GM12878 (cell line): ENCODE measurements at regions not wholly inside any gene's neighbourhood (a gene's known extent, or its start where the extent isn't known, plus 50 kb on each side); places are given as distances from the start of the nearest gene placed in this dataset.

Source experiments
- ATAC-seq: fragments of 200-7000 bp; cut with Tn5 transposase; 3 replicates; pipeline ENCODE4 v1.9.1; 2020; ENCODE audit warnings: mild to moderate bottlenecking, moderate library complexity
- BruUV-seq: library from RNA; stranded (reverse); fragments of 400-500 nt; replicated peaks from 2 replicates; lab custom pipeline; 2021; lab: Mats Ljungman, UMichigan
- CTCF ChIA-PET: fragments of 300-600 bp; sonication (Branson Sonifier 250); formaldehyde crosslinking; extraction: SDS; loops from one replicate; lab custom pipeline; 2021; ENCODE audit warnings: inconsistent platforms; lab: Yijun Ruan, JAX
- POLR2A ChIA-PET: fragments of 350-600 bp; formaldehyde crosslinking; extraction: SDS; loops from one replicate; lab custom pipeline; 2021; ENCODE audit warnings: inconsistent platforms; lab: Charles Lee
- RAD21 ChIA-PET: fragments of 300-600 bp; sonication (Branson Sonifier 250); formaldehyde crosslinking; loops from one replicate; lab custom pipeline; 2023; ENCODE audit warnings: antibody characterized with exemption; ENCODE audit not compliant: unreplicated experiment; lab: Charles Lee
- SMC1A ChIA-PET: fragments of 300-600 bp; sonication (Branson Sonifier 250); formaldehyde crosslinking; loops from one replicate; lab custom pipeline; 2023; ENCODE audit not compliant: unreplicated experiment, uncharacterized antibody; lab: Charles Lee
- DNase-seq: peaks from one replicate; pipeline ENCODE4 v3.0.0-alpha.2; 2011; ENCODE audit warnings: low read depth, low spot score
- FAIRE-seq: peaks from 3 replicates; lab custom pipeline; 2011; peaks lifted over from hg19 to GRCh38; lab: Jason Lieb, UNC
- H2AFZ ChIP-seq: 2 replicates; pipeline ENCODE4 v1.6.0; 2011; ENCODE audit warnings: low read depth, low read length, control low read depth; ENCODE audit not compliant: control insufficient read depth
- H3K27ac ChIP-seq: 2 replicates; pipeline ENCODE4 v1.5.1; 2011; ENCODE audit warnings: control low read depth; ENCODE audit not compliant: control insufficient read depth, insufficient read depth
- H3K27me3 ChIP-seq, 2 experiments: replicated peaks in 1 of 2; 2 replicates each; pipeline versions ENCODE4 v1.6.0 to v1.6.1; 2011; ENCODE audit warnings: low read length in 1 of 2; ENCODE audit not compliant: control insufficient read depth in 2 of 2, insufficient read depth in 2 of 2
- H3K36me3 ChIP-seq, 2 experiments: 2 replicates each; pipeline ENCODE4 v1.5.1; 2011; ENCODE audit warnings: low read length in 1 of 2; ENCODE audit not compliant: control insufficient read depth in 2 of 2, insufficient read depth in 2 of 2
- H3K4me1 ChIP-seq: 2 replicates; pipeline ENCODE4 v1.6.1; 2011; ENCODE audit warnings: mild to moderate bottlenecking, low read length, moderate library complexity, mixed read lengths; ENCODE audit not compliant: control insufficient read depth, insufficient read depth
- H3K4me2 ChIP-seq: 2 replicates; pipeline ENCODE4 v1.6.0; 2011; ENCODE audit warnings: control low read depth; ENCODE audit not compliant: control insufficient read depth, insufficient read depth
- H3K4me3 ChIP-seq: fragments of 200-600 bp; sonication (generic); 2 replicates; pipeline ENCODE4 v1.5.1; 2016
- H3K79me2 ChIP-seq: 2 replicates; pipeline ENCODE4 v1.6.0; 2011; ENCODE audit warnings: low read length; ENCODE audit not compliant: control insufficient read depth, insufficient read depth
- H3K9ac ChIP-seq: 2 replicates; pipeline ENCODE4 v1.8.0; 2011; ENCODE audit warnings: low read length, control low read depth, mixed read lengths; ENCODE audit not compliant: control insufficient read depth, insufficient read depth
- H3K9me3 ChIP-seq: replicated peaks from 3 replicates; pipeline ENCODE4 v1.5.1; 2011; ENCODE audit warnings: mild to moderate bottlenecking, low read length; ENCODE audit not compliant: control insufficient read depth, insufficient read depth
- H4K20me1 ChIP-seq: 2 replicates; pipeline ENCODE4 v1.6.0; 2011; ENCODE audit not compliant: control insufficient read depth, insufficient read depth
- CREM ChIP-seq: IDR thresholded peaks from 2 replicates; pipeline ENCODE4 v1.6.1; 2014; ENCODE audit warnings: antibody characterized with exemption, low read depth
- ESRRA ChIP-seq: IDR thresholded peaks from 2 replicates; pipeline ENCODE4 v1.6.1; 2012; ENCODE audit warnings: mild to moderate bottlenecking, low read length, improper control_type of control experiment
- FOS ChIP-seq: IDR thresholded peaks from 3 replicates; pipeline ENCODE4 v1.6.1; 2011; ENCODE audit warnings: borderline replicate concordance; ENCODE audit not compliant: insufficient read length; ENCODE audit errors: extremely low read depth
- FOXK2 ChIP-seq: fragments of 450-650 bp; IDR thresholded peaks from 2 replicates; pipeline ENCODE4 v1.6.1; 2017; ENCODE audit warnings: mild to moderate bottlenecking, moderate library complexity
- FOXM1 ChIP-seq: IDR thresholded peaks from 2 replicates; pipeline ENCODE4 v1.6.1; 2012; ENCODE audit warnings: low read depth, mild to moderate bottlenecking, inconsistent platforms, low read length, moderate library complexity
- HDGF ChIP-seq: fragments of 450-650 bp; IDR thresholded peaks from 2 replicates; pipeline ENCODE4 v1.6.1; 2016; ENCODE audit warnings: antibody characterized with exemption
- IKZF2 ChIP-seq, 2 experiments: fragments of 450-650 bp; IDR thresholded peaks; 2 replicates each; pipeline ENCODE4 v1.6.1; 2017; ENCODE audit warnings: mild to moderate bottlenecking in 2 of 2, moderate library complexity in 2 of 2
- MXI1 ChIP-seq: fragments of 150-350 bp; IDR thresholded peaks from 2 replicates; pipeline ENCODE4 v1.6.1; 2011; ENCODE audit warnings: low read depth, mild to moderate bottlenecking, inconsistent platforms, low read length, improper control_type of control experiment
- NFYB ChIP-seq: IDR thresholded peaks from 2 replicates; pipeline ENCODE4 v1.6.1; 2011; ENCODE audit warnings: low read depth, mild to moderate bottlenecking, low read length, improper control_type of control experiment, moderate library complexity; ENCODE audit not compliant: insufficient read depth
- RB1 ChIP-seq: fragments of 450-650 bp; formaldehyde crosslinking; IDR thresholded peaks from 2 replicates; pipeline ENCODE4 v1.6.1; 2017; ENCODE audit warnings: mild to moderate bottlenecking, borderline replicate concordance
- SIN3A ChIP-seq: IDR thresholded peaks from 2 replicates; pipeline ENCODE4 v1.6.1; 2012; ENCODE audit warnings: low read depth, low read length, improper control_type of control experiment
- SKIL ChIP-seq: fragments of 450-650 bp; IDR thresholded peaks from 2 replicates; pipeline ENCODE4 v1.6.1; 2017; ENCODE audit warnings: mild to moderate bottlenecking, low read depth, inconsistent platforms; ENCODE audit not compliant: poor library complexity, severe bottlenecking
- SMARCA5 ChIP-seq: fragments of 450-650 bp; IDR thresholded peaks from 2 replicates; pipeline ENCODE4 v1.6.1; 2017; ENCODE audit warnings: mild to moderate bottlenecking
- TCF12 ChIP-seq: IDR thresholded peaks from 2 replicates; pipeline ENCODE4 v1.6.1; 2011; ENCODE audit warnings: low read depth, mild to moderate bottlenecking, low read length
- ZBED1 ChIP-seq: IDR thresholded peaks from 2 replicates; pipeline ENCODE4 v1.6.1; 2016; ENCODE audit warnings: borderline replicate concordance
- ZSCAN29 ChIP-seq: fragments of 450-650 bp; IDR thresholded peaks from 2 replicates; pipeline ENCODE4 v1.6.1; 2017; ENCODE audit warnings: mild to moderate bottlenecking, moderate library complexity
- WGBS: methylation state at CpG from one replicate; pipeline ENCODE4 v1.1.6; 2016; ENCODE audit warnings: low lambda C conversion rate; ENCODE audit not compliant: insufficient replicate concordance, insufficient coverage; ENCODE audit errors: missing lambda C conversion rate; 5-methylcytosine and 5-hydroxymethylcytosine counted together
- in situ Hi-C: fragments of 300-500 bp; cut with MboI; formaldehyde crosslinking; loops from 9 replicates; pipeline ENCODE4 v1.14.3; 2018; ENCODE audit warnings: mixed read lengths
- intact Hi-C: fragments of 100-400 bp; cut with micrococcal nuclease; formaldehyde crosslinking; loops from one replicate; pipeline ENCODE4 v1.14.2; 2022; ENCODE audit not compliant: unreplicated experiment
- TF ChIP-seq, protein P1 (sequence below): fragments of 450-650 bp; IDR thresholded peaks from 2 replicates; pipeline ENCODE4 v1.6.1; 2018; ENCODE audit warnings: mild to moderate bottlenecking, low read depth, moderate library complexity; ENCODE audit not compliant: partially characterized antibody

GRCh38 chr3:176692199-176692965 lies 504.9 kb downstream of the TBL1XR1 start:
- ChIA-PET SMC1A (no interaction called here), RAD21 (no interaction called here), CTCF (no interaction called here), POLR2A (no interaction called here)
- TF ChIP-seq TCF12 (no peak), FOXK2 (no peak), HDGF (no peak), SIN3A (no peak), IKZF2 (IDR thresholded peaks at IDR 0.05) (no peak), MXI1 (no peak), CREM (no peak), FOXM1 (no peak), NFYB (no peak), ZSCAN29 (no peak), RB1 (no peak), ESRRA (no peak), ZBED1 (no peak), SKIL (no peak), SMARCA5 (no peak), FOS (no peak)
- TF ChIP-seq, protein P1, sequence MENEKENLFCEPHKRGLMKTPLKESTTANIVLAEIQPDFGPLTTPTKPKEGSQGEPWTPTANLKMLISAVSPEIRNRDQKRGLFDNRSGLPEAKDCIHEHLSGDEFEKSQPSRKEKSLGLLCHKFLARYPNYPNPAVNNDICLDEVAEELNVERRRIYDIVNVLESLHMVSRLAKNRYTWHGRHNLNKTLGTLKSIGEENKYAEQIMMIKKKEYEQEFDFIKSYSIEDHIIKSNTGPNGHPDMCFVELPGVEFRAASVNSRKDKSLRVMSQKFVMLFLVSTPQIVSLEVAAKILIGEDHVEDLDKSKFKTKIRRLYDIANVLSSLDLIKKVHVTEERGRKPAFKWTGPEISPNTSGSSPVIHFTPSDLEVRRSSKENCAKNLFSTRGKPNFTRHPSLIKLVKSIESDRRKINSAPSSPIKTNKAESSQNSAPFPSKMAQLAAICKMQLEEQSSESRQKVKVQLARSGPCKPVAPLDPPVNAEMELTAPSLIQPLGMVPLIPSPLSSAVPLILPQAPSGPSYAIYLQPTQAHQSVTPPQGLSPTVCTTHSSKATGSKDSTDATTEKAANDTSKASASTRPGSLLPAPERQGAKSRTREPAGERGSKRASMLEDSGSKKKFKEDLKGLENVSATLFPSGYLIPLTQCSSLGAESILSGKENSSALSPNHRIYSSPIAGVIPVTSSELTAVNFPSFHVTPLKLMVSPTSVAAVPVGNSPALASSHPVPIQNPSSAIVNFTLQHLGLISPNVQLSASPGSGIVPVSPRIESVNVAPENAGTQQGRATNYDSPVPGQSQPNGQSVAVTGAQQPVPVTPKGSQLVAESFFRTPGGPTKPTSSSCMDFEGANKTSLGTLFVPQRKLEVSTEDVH: no peak
- intact Hi-C loops: no loop called here
- Histone ChIP-seq H3K4me3 (no peak overlapping the region), H3K9me3 (no peaks in the 10 kb centered on the region), H3K36me3 (no peaks in the 10 kb centered on the region), H3K4me2 (no peak overlapping the region), H2AFZ (no peak overlapping the region), H3K27me3 (no peaks in the 10 kb centered on the region; a peak in 1 of 4 replicates), H3K27ac (no peak overlapping the region), H3K9ac (no peak overlapping the region), H3K4me1 (no peaks in the 10 kb centered on the region), H3K79me2 (no peaks in the 10 kb centered on the region), H4K20me1 (no peaks in the 10 kb centered on the region)
- FAIRE-seq (no peak), ATAC-seq (no peak), DNase-seq (no peak)
- BruUV-seq: no TSS peak
- 33% methylated on average over 8 of the region's 8 CpGs for WGBS
- in situ Hi-C loops: no loop called here
